ENCODE measurements at regions not wholly inside any gene's neighbourhood (a gene's known extent, or its start where the extent isn't known, plus 50 kb on each side); places are given as distances from the start of the nearest gene placed in this dataset.

GRCh38 chr3:40719660-40720287, 195.0 kb downstream of the ZNF621 start:
- Histone ChIP-seq H3K79me2 (ENCODE audit: insufficient read depth, low read length) (no peaks in the 10 kb centered on the region), H3K14ac (ENCODE audit: insufficient read depth, low read length) (no peak overlapping the region), H2BK20ac (ENCODE audit: low read depth, low read length, poor library complexity, severe bottlenecking) (no peak overlapping the region), H4K20me1 (ENCODE audit: control insufficient read depth, insufficient read depth, insufficient read length) (no peaks in the 10 kb centered on the region), H3K4me2 (ENCODE audit: insufficient read depth, insufficient read length, low read length) (no peak overlapping the region), H4K8ac (replicated peaks; ENCODE audit: insufficient read length, low read depth, low read length) (no peak overlapping the region), H3K4me1 (ENCODE audit: insufficient read depth, low read length) (no peaks in the 10 kb centered on the region), H3K18ac (ENCODE audit: insufficient read length, low read depth, low read length) (no peak overlapping the region), H3K9me3 (ENCODE audit: control insufficient read depth, low read depth, low read length) (no peaks in the 10 kb centered on the region), H2BK15ac (ENCODE audit: low read depth, low read length) (no peak overlapping the region), H2BK12ac (ENCODE audit: insufficient read length, low read depth, low read length) (no peak overlapping the region), H4K91ac (ENCODE audit: insufficient read length, low read depth, low read length) (no peak overlapping the region), H3K23ac (ENCODE audit: insufficient read length, low read depth, low read length) (no peak overlapping the region), H3K9ac (ENCODE audit: extremely low read depth, insufficient read length, low read length) (no peak overlapping the region), H2BK120ac (ENCODE audit: low read depth, low read length, poor library complexity, severe bottlenecking) (no peak overlapping the region), H3K79me1 (ENCODE audit: insufficient read depth, low read depth, low read length, poor library complexity, severe bottlenecking) (no peaks in the 10 kb centered on the region), H2AK5ac (ENCODE audit: insufficient read length, low read length) (no peak overlapping the region), H3T11ph (ENCODE audit: low read length) (no peak overlapping the region), H4K5ac (ENCODE audit: insufficient read length, low read depth, low read length) (no peak overlapping the region), H3K27ac (ENCODE audit: insufficient read length, low read depth, low read length) (no peak overlapping the region), H3K4ac (ENCODE audit: low read depth, low read length) (no peak overlapping the region), H3K56ac (ENCODE audit: insufficient read length, low read depth, low read length) (no peak overlapping the region), H3K27me3 (ENCODE audit: insufficient read depth, low read length) (no peaks in the 10 kb centered on the region), H2AFZ (ENCODE audit: low read length) (no peak overlapping the region), H2BK5ac (ENCODE audit: insufficient read length, low read length) (no peak overlapping the region), H3K23me2 (ENCODE audit: insufficient read length, low read depth, low read length, poor library complexity, severe bottlenecking) (no peaks in the 10 kb centered on the region)
- H3K27me3 Mint-ChIP-seq (ENCODE audit: low read depth): peaks cover 7% of the 10 kb centered on the region
- no CpG with 5 or more reads among the region's 11 CpGs for WGBS (ENCODE audit: extremely low coverage, insufficient read length, low lambda C conversion rate)
- no peaks in the 10 kb centered on the region for H3K36me3 Mint-ChIP-seq (ENCODE audit: insufficient read depth in 1 of 3, low read depth in 3 of 3)
- DNase-seq: peak; percentile 30
- peaks cover 2% of the 10 kb centered on the region in 2 experiments; a peak in 2 of 4 replicates for H3K4me1 Mint-ChIP-seq
- H3K9me3 Mint-ChIP-seq: no peaks in the 10 kb centered on the region
- H3K27ac Mint-ChIP-seq: peak overlapping the region in 1 of 3 experiments; percentile 75; a peak in 2 of 7 replicates
- TF ChIP-seq CTCF (conservative IDR thresholded peaks at IDR 0.05): peak; percentile 64
- no peak overlapping the region for H3K4me3 Mint-ChIP-seq

All from H9 (cell line).